ENCODE measurements at regions not wholly inside any gene's neighbourhood (a gene's known extent, or its start where the extent isn't known, plus 50 kb on each side); places are given as distances from the start of the nearest gene placed in this dataset.

DNA sequence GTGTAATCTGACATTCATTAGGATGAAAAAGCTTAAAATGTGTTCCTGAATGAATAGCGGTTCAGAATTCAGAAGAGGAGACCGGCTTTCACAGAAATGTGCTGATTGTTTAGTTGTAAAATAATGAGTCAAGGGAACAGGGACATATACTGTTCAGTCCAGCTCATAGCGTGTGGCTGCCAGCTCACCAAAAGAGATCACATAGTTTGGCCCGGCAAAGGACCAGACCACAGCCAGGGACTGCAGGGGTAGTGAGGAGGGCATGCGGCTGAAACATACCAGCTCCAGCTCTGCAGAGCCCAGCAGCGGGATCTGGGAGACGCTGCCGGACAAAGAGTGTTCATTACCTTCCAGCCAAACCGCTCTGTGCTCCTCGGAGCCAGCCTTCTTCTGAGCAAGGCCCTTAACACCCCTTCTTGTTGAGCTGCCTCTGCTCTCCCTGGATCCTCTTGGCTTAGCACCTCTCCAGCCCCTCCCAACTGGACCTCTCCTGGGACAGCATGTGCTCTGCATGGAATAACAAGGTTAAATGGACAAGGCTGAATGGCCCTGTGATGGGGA, 116.8 kb upstream of the CNTLN start:
- no peak for DNase-seq

DNA sequence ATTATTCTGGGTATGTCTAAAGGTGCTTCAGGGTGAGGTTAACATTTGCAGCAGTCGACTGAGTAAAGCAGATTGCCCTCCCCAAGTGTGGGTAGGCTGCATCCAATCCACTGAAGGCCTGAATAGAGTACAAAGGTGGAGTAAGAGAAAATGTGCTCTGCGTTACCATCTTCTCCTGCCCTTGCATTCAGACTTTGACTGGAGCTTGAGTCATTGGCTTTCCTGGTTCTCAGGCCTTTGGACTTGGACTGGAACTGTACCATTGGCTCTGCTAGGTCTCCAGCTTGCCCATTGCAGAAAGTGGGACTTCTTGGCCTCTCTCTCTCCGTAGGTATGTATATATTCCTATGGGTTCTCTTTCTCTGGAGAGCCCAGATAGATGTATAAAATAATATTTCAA, 120.9 kb upstream of the CNTLN start:
- no peak for DNase-seq

DNA sequence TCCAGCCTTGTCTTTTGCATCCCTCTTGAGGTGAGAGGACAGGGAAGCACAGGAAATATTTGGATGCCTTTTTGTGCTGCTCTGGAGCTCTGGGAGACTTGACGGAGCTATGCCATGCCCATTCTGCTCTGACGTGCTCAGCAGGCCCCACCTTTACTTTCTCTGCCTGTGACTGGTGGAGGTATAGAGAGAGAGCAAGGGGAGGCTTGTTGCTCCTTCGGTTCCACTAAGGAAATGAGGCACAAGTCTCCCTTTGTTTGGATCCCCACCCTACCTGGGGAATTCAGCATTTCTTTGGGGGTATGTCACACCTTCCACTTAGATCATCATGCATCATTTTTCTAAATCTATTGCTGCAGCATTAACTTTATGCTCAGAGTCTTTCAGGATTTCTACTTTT, 121.8 kb upstream of the CNTLN start:
- DNase-seq = no peak

DNA sequence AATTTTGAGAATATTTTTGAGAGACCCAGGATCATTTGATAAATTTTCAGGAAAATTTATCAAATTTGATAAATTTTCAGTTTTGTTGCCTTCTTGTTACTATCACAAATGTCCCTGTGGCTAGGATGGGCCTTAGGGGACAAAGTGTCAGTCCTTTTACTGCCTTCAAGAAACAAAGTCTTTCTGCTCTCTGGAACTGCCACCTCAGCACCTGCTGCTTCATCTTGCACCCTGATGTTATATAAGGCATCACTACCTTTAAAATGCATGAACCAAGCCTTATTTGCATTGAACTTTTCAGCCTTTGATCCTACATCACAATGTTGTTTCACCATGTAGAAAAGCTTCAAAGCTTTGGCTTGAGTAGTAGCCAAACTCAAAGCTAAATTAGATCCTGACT, 123.0 kb upstream of the CNTLN start:
- no peak for DNase-seq

DNA sequence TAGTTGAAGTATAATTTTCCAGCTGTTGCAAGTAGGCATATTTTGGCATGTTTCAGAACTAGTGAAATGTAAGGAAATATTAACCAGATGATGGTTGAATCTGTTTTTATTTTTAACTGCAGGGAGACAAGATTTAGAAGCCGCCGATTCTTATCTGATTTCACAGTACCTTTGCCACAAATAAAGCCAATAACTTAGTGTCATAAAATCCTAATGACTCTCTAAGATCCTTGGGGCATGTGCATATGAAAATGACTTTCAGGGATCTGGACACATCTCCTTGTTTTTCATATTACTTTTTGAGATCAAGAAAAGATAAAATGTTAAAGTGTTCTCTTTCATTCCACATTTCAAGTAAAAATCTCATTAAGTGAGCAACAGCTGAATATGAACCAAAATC, 125.8 kb upstream of the CNTLN start:
- no peak for DNase-seq

DNA sequence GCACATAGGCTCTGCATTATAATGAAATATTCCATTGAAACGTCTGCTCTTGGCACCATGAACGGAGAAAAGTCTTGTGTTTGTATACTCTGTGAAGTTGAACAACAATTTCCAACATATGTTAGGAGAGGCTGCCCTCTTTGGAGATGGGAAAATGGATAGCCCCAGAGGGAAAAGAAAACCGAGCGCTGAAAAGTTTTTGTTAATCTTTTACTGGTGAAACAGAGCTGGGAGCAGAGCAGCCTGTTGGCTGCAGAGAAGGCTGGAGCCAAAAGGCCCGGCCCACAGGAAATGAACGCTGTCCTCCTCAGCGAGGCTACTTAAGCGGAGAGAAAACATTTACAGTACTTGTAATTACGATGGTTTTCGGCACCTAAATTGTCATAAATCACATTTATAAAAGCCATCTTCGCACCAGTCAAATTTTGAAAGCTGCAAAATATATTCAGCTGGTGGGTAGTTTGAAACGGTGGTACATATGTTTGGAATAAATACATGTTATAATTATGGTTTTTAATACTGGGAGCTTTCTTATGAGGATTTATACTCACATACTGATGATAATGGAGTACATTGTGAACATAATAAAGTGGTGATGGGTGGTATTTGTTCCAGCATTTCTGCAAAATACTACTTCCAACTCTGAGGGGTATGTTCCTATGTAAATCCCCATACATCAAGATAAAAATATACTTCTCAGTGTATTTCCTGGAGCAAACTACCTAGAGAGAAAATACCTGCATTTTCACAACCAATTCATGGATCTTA, 129.6 kb upstream of the CNTLN start:
- no peak for DNase-seq

DNA sequence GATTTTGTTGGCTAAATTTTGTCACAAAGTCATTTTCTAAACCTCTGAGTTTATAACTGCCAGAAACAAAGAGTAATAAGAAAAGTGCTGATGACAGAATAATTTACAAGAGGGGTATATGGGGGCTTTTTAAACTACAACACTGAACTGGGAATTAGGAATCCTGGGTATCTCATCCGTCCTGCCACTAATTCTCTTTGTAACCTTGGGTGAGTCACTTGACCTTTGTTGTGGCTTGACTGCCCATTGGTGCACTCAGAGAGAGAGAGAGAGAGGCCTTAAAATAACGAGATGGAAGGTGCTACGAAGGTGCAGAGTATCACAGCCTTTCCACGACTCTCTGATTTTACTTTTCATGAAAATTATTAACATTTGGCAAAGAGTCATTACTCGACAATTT, 130.3 kb upstream of the CNTLN start:
- DNase-seq = no peak

DNA sequence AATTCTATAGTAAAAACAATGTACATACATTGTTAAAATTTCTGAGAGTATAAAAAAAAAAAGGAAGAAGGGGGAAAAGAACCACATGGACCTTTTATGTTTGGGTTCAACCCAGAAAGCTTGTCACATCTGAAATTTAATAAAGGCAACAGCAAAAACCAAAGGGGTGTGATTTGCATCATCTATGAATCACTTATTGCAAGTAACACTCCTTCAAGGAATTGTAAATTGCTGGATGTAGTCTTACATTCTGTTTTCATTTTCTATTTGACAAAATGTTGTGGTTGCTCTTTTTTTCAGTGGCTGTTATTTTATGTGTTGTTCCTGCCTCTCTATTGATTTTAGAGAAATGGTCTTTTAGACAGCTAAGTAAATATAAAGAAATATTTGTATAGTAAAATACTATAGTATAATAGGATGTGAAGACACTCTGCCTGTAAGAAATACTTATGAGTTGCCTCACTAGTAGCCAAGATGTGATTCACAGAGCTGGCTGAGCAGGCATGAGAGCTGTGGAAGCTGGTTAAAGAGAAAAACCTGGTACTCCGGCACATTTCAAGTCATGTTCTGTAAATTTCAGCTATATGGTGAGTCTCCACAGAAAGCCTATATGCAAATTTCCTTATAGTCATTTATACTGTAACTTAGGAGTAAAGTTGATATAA, 131.1 kb upstream of the CNTLN start:
- DNase-seq = peak; percentile 6

DNA sequence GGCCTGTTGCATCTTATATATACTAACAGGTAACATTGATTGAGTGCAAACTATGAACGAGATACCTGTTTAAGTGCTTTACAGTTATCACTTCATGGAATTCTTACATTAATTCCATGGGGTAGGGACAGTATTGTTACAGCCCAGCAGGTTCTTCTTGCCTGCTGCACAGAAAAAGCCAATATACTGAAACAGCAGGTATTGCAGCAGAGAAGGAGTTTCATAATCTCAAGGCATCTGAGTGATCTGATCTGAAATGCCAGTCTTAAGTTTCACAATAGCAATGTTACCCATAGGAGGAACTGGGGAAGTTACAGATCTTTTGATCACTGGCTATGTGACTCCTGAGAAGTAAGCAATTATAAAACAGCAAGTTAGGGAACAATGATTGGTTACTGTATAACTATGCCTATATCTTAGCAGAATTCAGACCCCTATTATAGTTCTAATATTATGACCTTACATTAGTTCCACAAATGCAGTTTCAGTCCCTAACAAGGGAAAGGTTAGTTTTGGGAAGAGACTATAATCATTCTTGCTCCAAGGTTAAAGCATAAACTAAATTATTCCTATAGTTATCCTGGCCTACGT, 126.5 kb upstream of the BNC2 start:
- no peak for DNase-seq

DNA sequence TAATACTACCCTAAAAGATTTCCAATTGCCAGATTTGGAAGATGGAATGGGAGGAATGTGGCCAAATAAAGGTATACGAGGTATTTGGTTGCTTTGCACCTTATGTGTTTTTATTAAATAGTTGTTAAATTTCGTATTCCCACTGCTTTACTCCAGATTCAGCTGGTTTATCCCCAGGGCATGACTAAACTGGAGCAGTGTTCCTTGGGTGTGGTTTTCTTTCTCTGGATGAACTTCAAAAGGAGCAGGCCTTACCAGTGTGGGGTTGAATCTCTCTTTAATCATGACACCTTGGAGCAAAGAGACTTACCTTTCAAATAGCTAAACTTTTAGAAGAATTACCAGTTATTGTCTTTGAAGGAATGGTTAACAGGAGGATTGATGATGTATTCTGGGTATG, 121.7 kb upstream of the BNC2 start:
- DNase-seq = no peak

DNA sequence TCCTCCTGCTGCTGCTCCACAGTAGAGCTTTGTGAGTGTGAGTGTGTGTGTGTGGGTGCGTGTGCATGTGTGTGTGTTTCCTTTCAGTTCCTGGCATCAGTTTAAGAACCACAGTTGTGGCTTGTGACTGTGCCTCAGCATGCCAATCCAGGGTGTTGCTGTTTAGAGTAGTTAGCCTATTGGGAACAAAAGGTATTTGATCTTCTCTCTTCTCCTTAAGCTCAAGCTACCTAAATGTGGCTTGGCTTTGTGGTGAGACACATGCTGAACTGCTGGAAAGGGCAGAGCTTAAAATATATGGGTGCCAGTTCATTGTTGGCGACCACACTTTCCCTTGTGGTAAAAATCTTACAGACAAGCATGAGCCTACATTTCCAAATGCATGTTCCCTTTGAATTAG, 116.6 kb upstream of the BNC2 start:
- no peak for DNase-seq

DNA sequence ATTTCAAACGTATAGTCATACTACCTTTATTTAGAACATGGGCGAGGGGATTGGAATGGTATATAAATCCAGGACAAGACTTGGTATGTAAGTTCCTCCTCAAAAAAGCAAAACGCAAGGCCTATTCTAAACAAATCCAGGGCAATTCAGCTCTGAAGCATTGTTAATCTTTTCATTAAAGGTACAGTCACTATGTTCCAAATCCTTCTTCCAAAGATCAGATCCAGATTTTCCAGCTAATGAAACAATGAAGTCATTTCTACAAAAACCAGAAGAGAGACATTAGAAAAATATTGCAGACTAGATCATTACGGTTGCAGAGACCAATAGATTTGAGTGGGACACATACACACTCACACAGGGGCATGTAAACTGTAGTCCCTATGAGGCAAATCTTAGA, 116.1 kb upstream of the BNC2 start:
- DNase-seq = no peak

DNA sequence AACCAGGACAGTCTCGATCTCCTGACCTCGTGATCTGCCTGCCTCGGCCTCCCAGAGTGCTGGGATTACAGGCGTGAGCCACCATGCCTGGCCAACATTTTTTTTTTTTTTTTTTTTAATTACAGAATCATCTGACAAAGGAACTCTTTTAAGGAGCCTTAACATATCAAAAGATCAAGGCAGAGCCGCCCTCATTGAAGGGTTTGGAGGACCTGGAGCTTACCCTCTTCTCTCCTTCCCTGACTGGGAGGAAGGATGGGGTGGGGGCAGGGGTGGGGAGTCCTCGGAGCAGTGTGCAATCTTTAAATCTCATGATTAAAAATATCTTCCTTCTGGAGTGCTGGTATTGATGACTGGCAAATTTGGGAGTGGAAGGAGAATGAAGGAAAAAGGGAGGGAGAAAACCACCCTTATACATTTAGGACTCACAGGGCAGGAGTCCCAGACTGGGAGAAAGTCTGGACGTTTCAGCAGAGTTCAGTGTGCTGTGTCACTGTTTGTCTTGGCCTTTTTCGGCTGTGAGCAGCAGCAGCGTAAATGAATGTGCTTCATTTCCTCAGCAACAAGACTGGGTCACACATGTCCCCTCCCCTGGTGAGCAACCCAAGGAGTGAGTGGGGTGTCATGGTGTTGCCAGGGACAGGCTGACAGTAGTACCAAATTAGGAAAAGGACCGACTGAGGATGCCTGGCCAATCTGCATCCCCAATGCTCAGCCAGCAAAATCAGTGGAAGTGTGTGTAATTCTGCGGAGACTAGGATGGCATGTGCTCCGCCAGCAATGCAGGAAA, 115.3 kb upstream of the BNC2 start:
- no peak for DNase-seq

DNA sequence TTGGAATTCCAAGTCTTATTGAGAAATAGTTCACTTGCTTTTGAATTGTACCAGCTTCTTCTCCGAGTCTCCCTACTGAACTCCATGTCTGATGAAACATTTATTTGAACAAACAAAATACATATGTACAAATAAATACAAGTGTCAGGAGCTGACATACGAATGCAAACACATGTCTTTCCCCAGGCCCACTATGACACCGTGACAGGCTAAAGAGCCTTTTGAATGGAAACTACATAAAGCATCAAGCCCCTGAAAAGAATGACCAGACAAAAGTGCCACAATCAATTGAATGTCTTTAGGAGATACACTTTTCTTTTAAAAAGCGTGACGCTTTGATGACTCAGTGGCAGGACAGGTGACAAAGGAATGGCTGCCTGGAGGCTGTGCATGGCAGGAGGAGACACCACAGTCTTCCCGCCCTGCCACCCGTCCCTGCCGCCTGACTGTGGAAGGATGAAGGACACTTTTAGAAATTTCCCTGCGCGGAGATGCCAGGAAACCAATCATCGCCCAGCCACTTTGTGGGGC, 112.4 kb upstream of the BNC2 start:
- DNase-seq = no peak

DNA sequence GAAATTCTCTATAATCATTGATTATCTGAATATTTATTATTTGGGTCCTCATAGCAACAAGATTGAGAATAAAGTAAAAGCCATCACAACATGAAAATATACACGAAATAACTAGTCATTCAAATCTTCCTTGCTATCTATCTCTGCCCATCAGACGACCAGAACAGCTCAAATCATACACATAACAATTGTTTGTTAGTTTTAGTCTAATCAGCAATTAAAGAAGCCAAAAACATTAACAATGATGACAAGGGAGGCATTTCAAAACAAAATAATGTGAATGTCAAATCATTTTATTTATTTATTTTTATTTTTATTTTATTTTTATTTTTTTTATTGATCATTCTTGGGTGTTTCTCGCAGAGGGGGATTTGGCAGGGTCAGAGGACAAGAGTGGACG, 106.0 kb upstream of the BNC2 start:
- no peak for DNase-seq

DNA sequence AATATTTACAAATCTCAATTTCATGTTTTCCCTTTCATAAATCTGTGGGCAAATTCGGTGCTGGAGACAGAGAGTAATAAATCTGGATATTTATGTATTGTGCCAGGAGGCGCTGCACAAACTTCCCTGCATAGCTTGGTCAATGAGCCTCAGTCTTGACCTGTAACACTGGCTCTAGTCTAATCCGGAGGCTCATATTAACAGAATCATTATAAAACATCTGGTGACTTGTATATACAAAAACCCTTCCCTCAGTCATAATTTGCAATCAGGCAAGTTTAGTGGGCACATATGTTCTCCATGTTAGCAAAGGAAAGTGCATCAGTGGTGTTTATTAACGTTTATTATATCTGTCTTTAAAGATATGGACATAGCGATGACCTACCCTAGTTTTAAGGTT, 104.0 kb upstream of the BNC2 start:
- no peak for DNase-seq

DNA sequence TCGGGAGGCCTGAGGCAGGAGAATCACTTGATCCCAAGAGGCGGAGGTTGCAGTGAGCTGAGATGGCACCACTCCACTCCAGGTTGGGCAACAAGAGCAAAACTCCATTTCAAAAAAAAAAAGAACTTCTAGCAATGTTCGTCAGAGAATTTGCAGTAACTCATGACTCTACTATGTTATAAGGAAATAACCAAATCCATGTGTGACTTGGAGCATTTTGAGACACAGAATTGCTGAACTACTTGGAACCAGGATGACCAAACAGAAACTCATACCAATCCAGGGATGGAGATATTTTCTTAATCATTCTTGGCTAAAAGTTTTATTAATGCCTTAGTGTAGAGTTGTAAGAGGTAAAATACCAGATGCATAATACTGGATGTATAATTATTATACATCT, 99.9 kb upstream of the BNC2 start:
- no peak for DNase-seq

DNA sequence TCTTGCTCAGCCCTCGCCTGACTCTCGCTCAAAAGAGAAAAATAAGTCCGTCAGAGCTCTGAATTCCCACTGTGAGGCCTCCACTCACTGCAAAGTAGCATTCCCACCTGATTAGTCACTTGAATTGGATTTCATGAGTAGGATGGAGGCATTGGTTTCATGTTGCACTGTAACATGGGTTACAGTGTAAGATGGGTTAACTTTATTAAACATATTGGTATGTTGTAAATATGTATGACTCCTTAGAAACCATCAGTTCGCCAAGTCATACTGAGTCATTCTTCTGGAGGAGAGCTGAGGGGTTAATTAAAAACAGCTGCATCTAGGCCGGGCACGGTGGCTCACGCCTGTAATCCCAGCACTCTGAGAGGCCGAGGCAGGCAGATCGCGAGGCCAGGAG, 93.8 kb upstream of the BNC2 start:
- DNase-seq = no peak

DNA sequence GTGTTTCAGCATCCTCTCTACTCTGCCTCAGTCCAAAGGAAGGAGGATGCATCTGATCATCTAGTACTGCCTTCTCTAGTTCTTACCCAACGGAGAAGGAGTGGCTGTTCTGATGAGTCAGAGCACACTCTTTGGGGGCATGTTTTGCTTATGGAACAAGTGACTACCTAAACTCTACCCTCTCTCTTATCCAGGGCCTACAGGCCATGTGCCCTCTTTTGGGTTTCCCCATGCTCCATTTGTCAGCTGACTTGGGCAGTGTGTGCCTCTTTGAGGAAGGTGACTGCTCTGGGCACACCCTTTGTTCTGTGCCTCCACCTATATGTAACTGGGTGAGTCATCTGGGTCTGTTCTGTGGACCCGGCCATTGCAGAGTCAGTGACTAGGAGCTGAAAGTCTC, 89.6 kb upstream of the BNC2 start:
- no peak for DNase-seq

DNA sequence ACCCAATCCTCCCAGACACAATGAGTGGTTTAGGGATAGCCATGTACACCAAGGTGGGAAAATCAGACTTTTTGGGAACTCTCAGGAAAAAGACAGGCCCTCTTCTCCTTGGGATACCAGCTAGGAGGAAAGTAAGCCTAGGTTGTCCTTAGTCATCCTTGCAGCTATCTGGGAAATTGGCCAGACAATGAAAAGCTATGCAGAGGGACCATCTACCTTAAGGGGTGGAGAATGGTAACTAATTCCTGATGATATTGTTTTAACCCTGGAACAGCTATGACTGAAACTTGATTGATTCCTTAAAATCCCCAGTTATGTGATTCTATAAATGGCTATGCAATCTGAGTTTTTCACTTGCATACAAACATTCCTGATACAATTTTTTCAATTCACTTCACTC, 88.9 kb upstream of the BNC2 start:
- no peak for DNase-seq

DNA sequence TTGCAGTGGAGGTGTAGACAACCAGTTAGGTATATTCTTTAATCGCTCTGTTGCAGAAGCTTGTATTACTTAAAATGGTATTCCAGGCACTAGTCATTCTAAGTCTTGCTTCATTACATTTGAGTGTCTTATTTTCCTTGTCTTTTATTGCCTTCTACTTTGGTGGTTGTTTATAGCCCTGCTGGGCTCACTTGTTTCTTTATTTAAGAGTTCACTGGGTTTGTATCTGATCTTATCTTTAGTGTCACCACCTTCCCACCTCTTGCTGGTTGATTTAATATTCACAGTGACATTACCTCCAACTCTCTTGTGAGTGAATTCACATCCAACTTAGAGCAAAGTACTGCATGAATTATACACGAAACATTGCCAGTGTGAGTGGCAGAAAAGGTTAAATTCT, 83.6 kb upstream of the BNC2 start:
- no peak for DNase-seq

DNA sequence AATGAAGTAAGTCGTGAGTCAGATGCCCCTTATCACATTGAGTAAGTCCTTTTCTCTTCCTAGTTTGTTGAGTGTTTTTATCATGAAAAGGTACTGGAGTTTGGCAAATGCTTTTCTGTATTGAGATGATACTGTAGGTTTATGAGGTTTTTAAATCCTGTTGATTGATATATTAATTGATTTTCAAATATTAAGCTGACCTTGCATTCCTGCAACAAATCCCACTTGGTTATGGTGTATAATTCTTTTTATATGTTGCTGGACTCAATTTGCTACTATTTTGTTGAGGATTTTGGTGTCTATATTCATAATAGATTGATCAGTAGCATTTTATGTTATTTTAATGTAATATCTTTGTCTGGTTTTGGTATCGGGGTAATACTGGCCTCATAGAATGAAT, 81.0 kb upstream of the BNC2 start:
- no peak for DNase-seq

DNA sequence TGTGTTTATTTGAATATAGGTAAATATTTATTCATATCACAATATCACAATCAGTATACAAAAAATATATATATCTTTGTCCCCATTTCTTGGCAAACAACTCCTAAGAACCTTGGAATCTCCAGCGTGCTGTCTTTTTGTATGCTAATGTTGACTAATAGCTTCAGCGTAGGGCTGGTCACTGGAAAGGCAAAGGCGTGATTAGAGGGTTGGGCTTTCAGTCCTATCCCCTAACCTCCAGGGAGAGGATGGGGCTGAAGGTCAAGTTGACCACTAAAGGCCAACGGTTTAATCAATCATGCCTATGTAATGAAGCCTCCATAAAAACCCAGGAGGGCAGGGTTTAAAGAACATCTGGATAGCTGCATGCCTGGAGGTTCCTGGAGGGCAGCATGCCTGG, 79.6 kb upstream of the BNC2 start:
- no peak for DNase-seq
